H1 (cell line): ENCODE measurements at regions not wholly inside any gene's neighbourhood (a gene's known extent, or its start where the extent isn't known, plus 50 kb on each side); places are given as distances from the start of the nearest gene placed in this dataset.

ENCODE experiments used
- CTCF ChIA-PET: fragments of 300-600 bp; sonication (Branson Sonifier 250); formaldehyde crosslinking; loops from one replicate; lab custom pipeline; 2021; ENCODE audit not compliant: partially characterized antibody; lab: Charles Lee
- POLR2A ChIA-PET: fragments of 300-600 bp; sonication (Branson Sonifier 250); formaldehyde crosslinking; loops from one replicate; lab custom pipeline; 2021; ENCODE audit warnings: inconsistent platforms; ENCODE audit not compliant: partially characterized antibody; lab: Charles Lee
- DNase-seq, 2 experiments: peaks; one replicate each; pipeline versions ENCODE4 v3.0.0 to v3.0.0-alpha.2; 2010 to 2022; ENCODE audit warnings: low spot score in 2 of 2, low read depth in 1 of 2, mixed read lengths in 1 of 2
- FAIRE-seq: peaks from 2 replicates; lab custom pipeline; 2011; peaks lifted over from hg19 to GRCh38; lab: Jason Lieb, UNC
- H2AFZ ChIP-seq: 2 replicates; pipeline ENCODE4 v1.8.1; 2012; ENCODE audit warnings: low read length, inconsistent platforms
- H2AK5ac ChIP-seq: 2 replicates; pipeline ENCODE4 v1.6.1; 2013; ENCODE audit warnings: low read depth, low read length
- H2BK120ac ChIP-seq: replicated peaks from 2 replicates; pipeline ENCODE3; 2013; ENCODE audit warnings: low read depth, low read length, inconsistent platforms
- H2BK12ac ChIP-seq: 2 replicates; pipeline ENCODE4 v1.6.1; 2013; ENCODE audit warnings: low read depth, low read length
- H2BK15ac ChIP-seq: 2 replicates; pipeline ENCODE4 v1.6.1; 2013; ENCODE audit warnings: low read length
- H2BK20ac ChIP-seq: 2 replicates; pipeline ENCODE4 v1.6.1; 2013; ENCODE audit warnings: low read length
- H2BK5ac ChIP-seq: 2 replicates; pipeline ENCODE4 v1.6.1; 2013; ENCODE audit warnings: low read depth, low read length
- H3K14ac ChIP-seq: 2 replicates; pipeline ENCODE4 v1.6.1; 2013; ENCODE audit warnings: inconsistent platforms; ENCODE audit not compliant: insufficient read length
- H3K18ac ChIP-seq: 2 replicates; pipeline ENCODE4 v1.6.1; 2013; ENCODE audit warnings: low read length; ENCODE audit errors: extremely low read depth
- H3K23ac ChIP-seq: 2 replicates; pipeline ENCODE4 v1.6.1; 2013; ENCODE audit warnings: inconsistent platforms; ENCODE audit not compliant: insufficient read length
- H3K23me2 ChIP-seq: 2 replicates; pipeline ENCODE4 v1.6.1; 2013; ENCODE audit warnings: low read depth, low read length
- H3K27ac ChIP-seq: 2 replicates; pipeline ENCODE4 v1.6.1; 2011; ENCODE audit warnings: low read depth, low read length, inconsistent platforms
- H3K27me3 ChIP-seq, 4 experiments: replicated peaks in 1 of 4; 1 replicate in 1 of 4; 2 replicates in 3 of 4; pipeline versions ENCODE4 v1.6.1 to v1.8.1; 2011 to 2013; ENCODE audit warnings: low read length in 3 of 4, mild to moderate bottlenecking in 3 of 4, inconsistent platforms in 2 of 4, mixed read lengths in 2 of 4, moderate library complexity in 1 of 4; ENCODE audit not compliant: control insufficient read depth in 3 of 4, insufficient read depth in 3 of 4; ENCODE audit errors: extremely low read depth in 1 of 4
- H3K36me3 ChIP-seq, 4 experiments: 2 replicates each; pipeline versions ENCODE4 v1.6.1 to v1.8.1; 2011 to 2013; ENCODE audit warnings: mild to moderate bottlenecking in 4 of 4, low read length in 3 of 4, moderate library complexity in 2 of 4, control low read depth in 1 of 4, inconsistent platforms in 1 of 4; ENCODE audit not compliant: insufficient read depth in 4 of 4, control insufficient read depth in 2 of 4
- H3K4ac ChIP-seq: replicated peaks from 2 replicates; pipeline ENCODE3; 2013; ENCODE audit warnings: low read length, low read depth, mixed read lengths, inconsistent platforms; ENCODE audit not compliant: insufficient read length
- H3K4me1 ChIP-seq, 4 experiments: replicated peaks in 1 of 4; 1 replicate in 1 of 4; 2 replicates in 3 of 4; pipeline versions ENCODE4 v1.6.1 to v1.8.1; 2011 to 2013; ENCODE audit warnings: low read length in 3 of 4, inconsistent platforms in 2 of 4, mixed read lengths in 1 of 4; ENCODE audit not compliant: insufficient read depth in 4 of 4, control insufficient read depth in 3 of 4
- H3K4me2 ChIP-seq, 2 experiments: 2 replicates each; pipeline versions ENCODE4 v1.6.1 to v1.8.1; 2011 to 2013; ENCODE audit warnings: low read depth in 2 of 2, low read length in 2 of 2, control low read depth in 1 of 2, inconsistent platforms in 1 of 2, mild to moderate bottlenecking in 1 of 2; ENCODE audit not compliant: insufficient read depth in 1 of 2
- H3K4me3 ChIP-seq, 4 experiments: fragments of 200-600, 300-600 bp in 1 of 4; sonication (generic), shearing (Covaris generic), sonication (Bioruptor Twin) in 1 of 4; 2 replicates each; pipeline versions ENCODE4 v1.5.1 to v1.8.1; 2011 to 2016; ENCODE audit warnings: low read length in 4 of 4, low read depth in 3 of 4, control low read depth in 2 of 4, inconsistent platforms in 2 of 4, mild to moderate bottlenecking in 2 of 4, mixed read lengths in 1 of 4, moderate library complexity in 1 of 4; ENCODE audit not compliant: insufficient read depth in 2 of 4; ENCODE audit errors: extremely low read depth in 1 of 4
- H3K56ac ChIP-seq: replicated peaks from 2 replicates; pipeline ENCODE3; 2013; ENCODE audit warnings: low read depth, mild to moderate bottlenecking, mixed read lengths, low read length, inconsistent platforms; ENCODE audit not compliant: insufficient read length
- H3K79me1 ChIP-seq: 2 replicates; pipeline ENCODE4 v1.6.1; 2013; ENCODE audit warnings: low read depth, low read length, control low read depth
- H3K79me2 ChIP-seq, 2 experiments: 2 replicates each; pipeline versions ENCODE4 v1.6.1 to v1.8.1; 2012 to 2013; ENCODE audit warnings: low read length in 2 of 2, mild to moderate bottlenecking in 2 of 2, inconsistent platforms in 1 of 2; ENCODE audit not compliant: insufficient read depth in 2 of 2, control insufficient read depth in 1 of 2
- H3K9ac ChIP-seq, 4 experiments: replicated peaks in 1 of 4; 1 replicate in 1 of 4; 2 replicates in 3 of 4; pipeline versions ENCODE4 v1.6.1 to v1.8.1; 2011 to 2013; ENCODE audit warnings: low read depth in 3 of 4, low read length in 3 of 4, control low read depth in 2 of 4, mild to moderate bottlenecking in 2 of 4, moderate library complexity in 2 of 4, inconsistent platforms in 1 of 4; ENCODE audit errors: extremely low read depth in 1 of 4
- H3K9me3 ChIP-seq, 2 experiments: 2 replicates each; pipeline versions ENCODE4 v1.6.1 to v1.8.1; 2012 to 2013; ENCODE audit warnings: mild to moderate bottlenecking in 2 of 2, moderate library complexity in 2 of 2, control low read depth in 1 of 2, inconsistent platforms in 1 of 2, low read depth in 1 of 2, low read length in 1 of 2, mixed read lengths in 1 of 2; ENCODE audit not compliant: insufficient read depth in 2 of 2
- H4K20me1 ChIP-seq, 2 experiments: replicated peaks in 1 of 2; 2 replicates each; pipeline versions ENCODE3 to v1.8.1; 2011 to 2013; ENCODE audit warnings: inconsistent platforms in 2 of 2, low read length in 2 of 2, mild to moderate bottlenecking in 1 of 2; ENCODE audit not compliant: insufficient read depth in 2 of 2, control insufficient read depth in 1 of 2
- H4K5ac ChIP-seq: 2 replicates; pipeline ENCODE4 v1.6.1; 2013; ENCODE audit warnings: low read length, low read depth, mixed read lengths, inconsistent platforms; ENCODE audit not compliant: insufficient read length
- H4K8ac ChIP-seq: 2 replicates; pipeline ENCODE4 v1.8.0; 2013; ENCODE audit warnings: mild to moderate bottlenecking, moderate library complexity, low read length, inconsistent platforms; ENCODE audit not compliant: insufficient read depth; ENCODE audit errors: extremely low read depth
- H4K91ac ChIP-seq: replicated peaks from 2 replicates; pipeline ENCODE3; 2013; ENCODE audit warnings: low read length, mixed read lengths, inconsistent platforms; ENCODE audit not compliant: insufficient read length
- CREB1 ChIP-seq: IDR thresholded peaks from 2 replicates; pipeline ENCODE4 v1.6.1; 2012; ENCODE audit warnings: inconsistent platforms
- E2F6 ChIP-seq: IDR thresholded peaks from 2 replicates; pipeline ENCODE4 v1.6.1; 2012; ENCODE audit warnings: inconsistent platforms
- FOSL1 ChIP-seq: IDR thresholded peaks from 2 replicates; pipeline ENCODE4 v1.6.1; 2011; ENCODE audit warnings: mild to moderate bottlenecking, low read depth, low read length, moderate library complexity; ENCODE audit not compliant: insufficient read depth
- KDM4A ChIP-seq: IDR thresholded peaks from one replicate; pipeline ENCODE4 v1.7.1; 2012; ENCODE audit warnings: low read depth, mild to moderate bottlenecking, moderate library complexity, low read length, inconsistent platforms; ENCODE audit not compliant: severe bottlenecking
- RBBP5 ChIP-seq: IDR thresholded peaks from 2 replicates; pipeline ENCODE4 v1.7.1; 2012; ENCODE audit warnings: low read depth, mild to moderate bottlenecking, inconsistent platforms, low read length, moderate library complexity, borderline replicate concordance
- SP2 ChIP-seq: IDR thresholded peaks from 2 replicates; pipeline ENCODE4 v1.6.1; 2012; ENCODE audit warnings: mild to moderate bottlenecking, low read length, inconsistent platforms
- YY1 ChIP-seq: IDR thresholded peaks from 2 replicates; pipeline ENCODE4 v1.6.1; 2011; ENCODE audit warnings: low read depth, mild to moderate bottlenecking, low read length
- WGBS, 2 experiments: shearing (Covaris generic) in 1 of 2; methylation state at CpG; one replicate each; pipeline versions ENCODE4 v1.1.6 to v1.1.7; 2013 to 2015; ENCODE audit warnings: low lambda C conversion rate in 2 of 2, mixed read lengths in 2 of 2, inconsistent platforms in 1 of 2, low coverage in 1 of 2, missing lambda C conversion rate in 1 of 2; ENCODE audit not compliant: insufficient replicate concordance in 2 of 2, insufficient coverage in 1 of 2, insufficient read length in 1 of 2; ENCODE audit errors: extremely low coverage in 1 of 2, missing lambda C conversion rate in 1 of 2; 5-methylcytosine and 5-hydroxymethylcytosine counted together
- TF ChIP-seq, protein P1 (sequence below), 3 experiments: IDR thresholded peaks; 1 replicate in 2 of 3; 2 replicates in 1 of 3; pipeline versions ENCODE4 v1.5.1 to v1.6.1; 2011; ENCODE audit warnings: low read length in 3 of 3, mild to moderate bottlenecking in 3 of 3, inconsistent platforms in 2 of 3, low read depth in 1 of 3, moderate library complexity in 1 of 3; ENCODE audit not compliant: insufficient read depth in 1 of 3; ENCODE audit errors: control extremely low read depth in 1 of 3
- TF ChIP-seq, protein P2 (sequence below): IDR thresholded peaks from 2 replicates; pipeline ENCODE4 v1.6.1; 2011; ENCODE audit warnings: low read depth, mild to moderate bottlenecking, low read length; ENCODE audit not compliant: insufficient read depth

DNA sequence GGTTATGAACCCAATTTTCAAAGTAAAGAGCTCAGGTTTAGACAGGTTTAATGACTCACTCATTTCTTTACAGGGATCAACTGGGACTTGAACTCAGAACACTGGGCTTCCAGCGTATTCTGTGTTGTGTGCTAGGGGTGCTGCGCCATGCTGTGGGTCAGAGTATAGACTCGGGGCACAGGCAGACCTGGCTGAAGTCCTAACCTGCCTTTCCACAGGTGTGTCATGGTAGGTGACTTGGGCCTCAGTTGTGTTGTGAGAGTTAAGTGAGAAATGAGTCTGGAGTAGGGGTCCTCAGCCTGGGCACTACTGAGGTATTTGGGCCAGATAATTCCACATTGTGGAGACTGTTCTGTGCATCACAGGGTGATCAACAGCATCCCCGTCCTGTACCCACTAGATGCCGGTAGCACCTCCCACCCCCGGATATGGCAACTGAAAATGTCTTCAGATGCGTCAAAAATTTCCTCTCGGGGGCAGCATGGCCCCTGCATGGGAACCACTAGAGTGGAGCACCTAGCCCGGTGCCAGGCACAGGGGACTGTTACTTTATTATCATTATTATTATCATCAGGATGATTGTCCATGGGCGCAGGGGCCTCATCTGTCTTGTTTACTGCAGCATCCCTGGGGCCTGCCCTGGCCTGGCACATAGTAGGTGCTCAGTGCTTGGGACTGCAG lies 575.5 kb downstream of the PTPRU start:
- no peak overlapping the region for H2BK120ac ChIP-seq
- no peaks in the 10 kb centered on the region for H3K9me3 ChIP-seq
- no peak overlapping the region for H2BK15ac ChIP-seq
- no peaks in the 10 kb centered on the region for H3K79me2 ChIP-seq
- no peak overlapping the region for H3K18ac ChIP-seq
- no peak overlapping the region for H3K4ac ChIP-seq
- H2BK20ac ChIP-seq, result no peak overlapping the region
- no peak for FAIRE-seq
- H3K79me1 ChIP-seq, result no peaks in the 10 kb centered on the region
- ChIA-PET POLR2A (interaction anchor here (1.2 kb wide), 1 partner anchor 19 kb away, joined by 3 read pairs; no protein-coding TSS in a partner anchor), CTCF (interaction anchor here (0.9 to 1.2 kb wide), 2 partner anchors 19 to 109 kb away, joined by 3 read pairs; no protein-coding TSS in a partner anchor)
- peak in 1 of 2 experiments; percentile 19 for DNase-seq
- H3K27me3 ChIP-seq, result no peaks in the 10 kb centered on the region
- H3K14ac ChIP-seq, result no peak overlapping the region
- H3K4me1 ChIP-seq, result peaks cover 0 to 3% (median 2%) of the 10 kb centered on the region in 4 experiments; a peak in 3 of 7 replicates
- no peaks in the 10 kb centered on the region for H3K23me2 ChIP-seq
- H4K8ac ChIP-seq, result no peak overlapping the region; the same call in 1 of the 2 replicates
- H3K9ac ChIP-seq, result no peak overlapping the region
- H3K27ac ChIP-seq, result no peak overlapping the region
- H3K36me3 ChIP-seq, result no peaks in the 10 kb centered on the region
- H3K4me3 ChIP-seq, result no peak overlapping the region
- H3K23ac ChIP-seq, result no peak overlapping the region
- H2BK12ac ChIP-seq, result no peak overlapping the region
- H4K91ac ChIP-seq, result no peak overlapping the region
- H3K56ac ChIP-seq, result no peak overlapping the region
- no peaks in the 10 kb centered on the region for H4K20me1 ChIP-seq
- WGBS, 2 experiments, result 83% methylated on average over 10 of the region's 10 CpGs; no CpG with 5 or more reads in 1 of the 2 experiments
- H2BK5ac ChIP-seq, result no peak overlapping the region
- H4K5ac ChIP-seq, result no peak overlapping the region
- H3K4me2 ChIP-seq, result no peak overlapping the region
- H2AFZ ChIP-seq, result no peak overlapping the region
- H2AK5ac ChIP-seq, result no peak overlapping the region
- TF ChIP-seq CREB1 (no peak), KDM4A (no peak), FOSL1 (no peak), YY1 (no peak), RBBP5 (no peak), E2F6 (no peak), SP2 (no peak)
- TF ChIP-seq, protein P1, sequence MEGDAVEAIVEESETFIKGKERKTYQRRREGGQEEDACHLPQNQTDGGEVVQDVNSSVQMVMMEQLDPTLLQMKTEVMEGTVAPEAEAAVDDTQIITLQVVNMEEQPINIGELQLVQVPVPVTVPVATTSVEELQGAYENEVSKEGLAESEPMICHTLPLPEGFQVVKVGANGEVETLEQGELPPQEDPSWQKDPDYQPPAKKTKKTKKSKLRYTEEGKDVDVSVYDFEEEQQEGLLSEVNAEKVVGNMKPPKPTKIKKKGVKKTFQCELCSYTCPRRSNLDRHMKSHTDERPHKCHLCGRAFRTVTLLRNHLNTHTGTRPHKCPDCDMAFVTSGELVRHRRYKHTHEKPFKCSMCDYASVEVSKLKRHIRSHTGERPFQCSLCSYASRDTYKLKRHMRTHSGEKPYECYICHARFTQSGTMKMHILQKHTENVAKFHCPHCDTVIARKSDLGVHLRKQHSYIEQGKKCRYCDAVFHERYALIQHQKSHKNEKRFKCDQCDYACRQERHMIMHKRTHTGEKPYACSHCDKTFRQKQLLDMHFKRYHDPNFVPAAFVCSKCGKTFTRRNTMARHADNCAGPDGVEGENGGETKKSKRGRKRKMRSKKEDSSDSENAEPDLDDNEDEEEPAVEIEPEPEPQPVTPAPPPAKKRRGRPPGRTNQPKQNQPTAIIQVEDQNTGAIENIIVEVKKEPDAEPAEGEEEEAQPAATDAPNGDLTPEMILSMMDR (IDR thresholded peaks at IDR 0.05; ENCODE audit: control extremely low read depth in 1 of 3, insufficient read depth in 1 of 3, low read depth in 1 of 3, low read length in 3 of 3), result no peak
- TF ChIP-seq, protein P2, sequence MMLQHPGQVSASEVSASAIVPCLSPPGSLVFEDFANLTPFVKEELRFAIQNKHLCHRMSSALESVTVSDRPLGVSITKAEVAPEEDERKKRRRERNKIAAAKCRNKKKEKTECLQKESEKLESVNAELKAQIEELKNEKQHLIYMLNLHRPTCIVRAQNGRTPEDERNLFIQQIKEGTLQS, result no peak
